CD14-positive monocyte (primary cell): ENCODE measurements at regions not wholly inside any gene's neighbourhood (a gene's known extent, or its start where the extent isn't known, plus 50 kb on each side); places are given as distances from the start of the nearest gene placed in this dataset.

Experiments
- DNase-seq, 3 donors: peaks; one replicate each; pipeline ENCODE4 v3.0.0-alpha.2; 2011 to 2022
- H2AFZ ChIP-seq: 2 replicates; pipeline ENCODE4 v1.6.0; 2012; ENCODE audit warnings: mild to moderate bottlenecking, low read depth, low read length, inconsistent platforms; ENCODE audit not compliant: insufficient read depth, poor library complexity, severe bottlenecking
- H3K27ac ChIP-seq, 2 donors: 1 replicate in 1 of 2; 2 replicates in 1 of 2; pipeline ENCODE4 v1.5.1; 2012 to 2013; ENCODE audit warnings: low read length in 2 of 2, control low read depth in 1 of 2, inconsistent platforms in 1 of 2, low read depth in 1 of 2, mild to moderate bottlenecking in 1 of 2
- H3K27me3 ChIP-seq, 2 donors: one replicate each; pipeline versions ENCODE4 v1.6.0 to v1.6.1; 2011 to 2013; ENCODE audit warnings: low read length in 2 of 2; ENCODE audit not compliant: control insufficient read depth in 2 of 2, insufficient read depth in 2 of 2
- H3K36me3 ChIP-seq, 2 donors: replicated peaks in 1 of 2; 1 replicate in 1 of 2; 2 replicates in 1 of 2; pipeline versions ENCODE4 v1.5.1 to v1.6.1; 2012 to 2013; ENCODE audit warnings: low read length in 2 of 2, control low read depth in 1 of 2, inconsistent platforms in 1 of 2, mild to moderate bottlenecking in 1 of 2; ENCODE audit not compliant: insufficient read depth in 2 of 2, control insufficient read depth in 1 of 2
- H3K4me1 ChIP-seq, 2 donors: 1 replicate in 1 of 2; 2 replicates in 1 of 2; pipeline versions ENCODE4 v1.5.1 to v1.6.1; 2012 to 2013; ENCODE audit warnings: low read length in 2 of 2, control low read depth in 1 of 2, inconsistent platforms in 1 of 2, mild to moderate bottlenecking in 1 of 2, moderate library complexity in 1 of 2; ENCODE audit not compliant: insufficient read depth in 2 of 2, control insufficient read depth in 1 of 2
- H3K4me2 ChIP-seq: replicated peaks from 2 replicates; pipeline ENCODE3; 2012; ENCODE audit warnings: low read length, moderate library complexity, mild to moderate bottlenecking; ENCODE audit not compliant: poor library complexity, severe bottlenecking; ENCODE audit errors: extremely low read depth
- H3K4me3 ChIP-seq, 3 experiments: fragments of 200-600 bp in 1 of 3; sonication (generic) in 1 of 3; replicated peaks in 1 of 3; 1 replicate in 2 of 3; 2 replicates in 1 of 3; pipeline ENCODE4 v1.5.1; 2011 to 2013; ENCODE audit warnings: low read length in 3 of 3, mild to moderate bottlenecking in 3 of 3, control low read depth in 2 of 3, low read depth in 2 of 3, inconsistent platforms in 1 of 3, moderate library complexity in 1 of 3
- H3K79me2 ChIP-seq: 2 replicates; pipeline ENCODE4 v1.6.0; 2012; ENCODE audit warnings: mild to moderate bottlenecking, control low read depth, inconsistent platforms, low read length, moderate library complexity; ENCODE audit not compliant: insufficient read depth
- H3K9ac ChIP-seq: 2 replicates; pipeline ENCODE4 v1.6.0; 2017; ENCODE audit warnings: low read length, mild to moderate bottlenecking; ENCODE audit not compliant: insufficient read depth, poor library complexity, severe bottlenecking
- H3K9me3 ChIP-seq, 2 donors: replicated peaks in 1 of 2; 1 replicate in 1 of 2; 2 replicates in 1 of 2; pipeline versions ENCODE4 v1.5.1 to v1.6.1; 2012 to 2013; ENCODE audit warnings: low read length in 2 of 2, control low read depth in 1 of 2; ENCODE audit not compliant: control insufficient read depth in 1 of 2, insufficient read depth in 1 of 2
- H4K20me1 ChIP-seq: 2 replicates; pipeline ENCODE4 v1.6.0; 2012; ENCODE audit warnings: mild to moderate bottlenecking, low read length, control low read depth, moderate library complexity; ENCODE audit not compliant: insufficient read depth
- H3K27ac Mint-ChIP-seq, 7 donors: one replicate each; pipeline ENCODE4 v1.8.0; 2020; ENCODE audit warnings: mild to moderate bottlenecking in 7 of 7, mixed read lengths in 7 of 7, moderate library complexity in 6 of 7, inconsistent platforms in 2 of 7
- H3K27me3 Mint-ChIP-seq, 3 donors: one replicate each; pipeline ENCODE4 v1.8.0; 2021 to 2022; ENCODE audit warnings: low read depth in 3 of 3, mild to moderate bottlenecking in 3 of 3, mixed read lengths in 3 of 3, moderate library complexity in 3 of 3, inconsistent platforms in 1 of 3
- H3K36me3 Mint-ChIP-seq, 2 donors: one replicate each; pipeline ENCODE4 v1.8.0; 2020; ENCODE audit warnings: mixed read lengths in 2 of 2, inconsistent platforms in 1 of 2, mild to moderate bottlenecking in 1 of 2
- H3K4me1 Mint-ChIP-seq: one replicate; pipeline ENCODE4 v1.8.0; 2020; ENCODE audit warnings: mild to moderate bottlenecking, mixed read lengths
- H3K4me3 Mint-ChIP-seq, 2 donors: one replicate each; pipeline ENCODE4 v1.8.0; 2020; ENCODE audit warnings: mild to moderate bottlenecking in 2 of 2, mixed read lengths in 2 of 2, moderate library complexity in 1 of 2
- H3K9me3 Mint-ChIP-seq, 7 donors: one replicate each; pipeline ENCODE4 v1.8.0; 2020 to 2022; ENCODE audit warnings: mixed read lengths in 7 of 7, mild to moderate bottlenecking in 6 of 7, moderate library complexity in 6 of 7, inconsistent platforms in 2 of 7
- CTCF ChIP-seq: fragments of 200-600 bp; IDR thresholded peaks from one replicate; pipeline ENCODE4 v1.8.0; 2022; ENCODE audit warnings: antibody characterized with exemption, mild to moderate bottlenecking
- WGBS: methylation state at CpG from one replicate; pipeline ENCODE4 v1.1.5; 2013; ENCODE audit warnings: missing lambda C conversion rate; ENCODE audit not compliant: insufficient coverage; 5-methylcytosine and 5-hydroxymethylcytosine counted together
- intact Hi-C, 2 donors: fragments of 100-400 bp; cut with micrococcal nuclease; formaldehyde crosslinking; loops; one replicate each; pipeline versions ENCODE4 v1.15.0 to v1.15.1; 2023

- Histone ChIP-seq H3K9me3 (no peaks in the 10 kb centered on the region), H3K4me1 (no peaks in the 10 kb centered on the region), H3K36me3 (no peaks in the 10 kb centered on the region), H3K27ac (no peak overlapping the region), H3K79me2 (no peaks in the 10 kb centered on the region), H3K9ac (no peak overlapping the region), H4K20me1 (no peaks in the 10 kb centered on the region), H3K4me3 (no peak overlapping the region), H2AFZ (no peak overlapping the region), H3K27me3 (no peaks in the 10 kb centered on the region), H3K4me2 (no peak overlapping the region)
- no peak overlapping the region for H3K27ac Mint-ChIP-seq
- H3K36me3 Mint-ChIP-seq: no peaks in the 10 kb centered on the region
- peaks cover 0 to 3% (median 0%) of the 10 kb centered on the region in 3 donors for H3K27me3 Mint-ChIP-seq
- H3K4me1 Mint-ChIP-seq: no peaks in the 10 kb centered on the region
- TF ChIP-seq CTCF: no peak
- WGBS: no CpG with 5 or more reads among the region's 1 CpG
- H3K9me3 Mint-ChIP-seq: peaks cover 0 to 3% (median 0%) of the 10 kb centered on the region in 7 donors
- no peak overlapping the region for H3K4me3 Mint-ChIP-seq
- intact Hi-C loops: no loop called here
- no peak for DNase-seq
Measured at GRCh38 chr5:57805732-57806131, 323.1 kb upstream of the ACTBL2 start.

- no peak overlapping the region for H3K9ac ChIP-seq
- no peak overlapping the region for H3K4me3 ChIP-seq
- Mint-ChIP-seq H3K27me3 (peaks cover 0 to 3% (median 0%) of the 10 kb centered on the region in 3 donors), H3K4me1 (no peaks in the 10 kb centered on the region), H3K9me3 (peaks cover 0 to 3% (median 0%) of the 10 kb centered on the region in 7 donors), H3K36me3 (no peaks in the 10 kb centered on the region), H3K4me3 (no peak overlapping the region), H3K27ac (no peak overlapping the region)
- no peaks in the 10 kb centered on the region for H3K9me3 ChIP-seq
- no peaks in the 10 kb centered on the region for H3K79me2 ChIP-seq
- H2AFZ ChIP-seq: no peak overlapping the region
- H3K27me3 ChIP-seq: no peaks in the 10 kb centered on the region
- no peak for DNase-seq
- H4K20me1 ChIP-seq: no peaks in the 10 kb centered on the region
- H3K36me3 ChIP-seq: no peaks in the 10 kb centered on the region
- intact Hi-C loops: no loop called here
- H3K4me1 ChIP-seq: no peaks in the 10 kb centered on the region
- no peak for TF ChIP-seq CTCF
- no peak overlapping the region for H3K4me2 ChIP-seq
- no peak overlapping the region for H3K27ac ChIP-seq
Measured at GRCh38 chr5:57805170-57805569, 322.6 kb upstream of the ACTBL2 start.
